Fibroblast of mammary gland (primary cell): ENCODE measurements at regions not wholly inside any gene's neighbourhood (a gene's known extent, or its start where the extent isn't known, plus 50 kb on each side); places are given as distances from the start of the nearest gene placed in this dataset.

Experiments
- DNase-seq: peaks from one replicate; pipeline ENCODE4 v3.0.0-alpha.2; 2010; ENCODE audit warnings: low read depth
- H3K4me3 ChIP-seq: 2 replicates; pipeline ENCODE4 v1.5.1; 2011; ENCODE audit warnings: low read depth, mild to moderate bottlenecking, low read length, moderate library complexity; ENCODE audit not compliant: control insufficient read depth
- TF ChIP-seq, protein P1 (sequence below): conservative IDR thresholded peaks from 2 replicates; pipeline ENCODE4 v1.5.1; 2011; ENCODE audit warnings: low read depth, low read length, inconsistent platforms; ENCODE audit not compliant: control insufficient read depth, insufficient read depth

DNA sequence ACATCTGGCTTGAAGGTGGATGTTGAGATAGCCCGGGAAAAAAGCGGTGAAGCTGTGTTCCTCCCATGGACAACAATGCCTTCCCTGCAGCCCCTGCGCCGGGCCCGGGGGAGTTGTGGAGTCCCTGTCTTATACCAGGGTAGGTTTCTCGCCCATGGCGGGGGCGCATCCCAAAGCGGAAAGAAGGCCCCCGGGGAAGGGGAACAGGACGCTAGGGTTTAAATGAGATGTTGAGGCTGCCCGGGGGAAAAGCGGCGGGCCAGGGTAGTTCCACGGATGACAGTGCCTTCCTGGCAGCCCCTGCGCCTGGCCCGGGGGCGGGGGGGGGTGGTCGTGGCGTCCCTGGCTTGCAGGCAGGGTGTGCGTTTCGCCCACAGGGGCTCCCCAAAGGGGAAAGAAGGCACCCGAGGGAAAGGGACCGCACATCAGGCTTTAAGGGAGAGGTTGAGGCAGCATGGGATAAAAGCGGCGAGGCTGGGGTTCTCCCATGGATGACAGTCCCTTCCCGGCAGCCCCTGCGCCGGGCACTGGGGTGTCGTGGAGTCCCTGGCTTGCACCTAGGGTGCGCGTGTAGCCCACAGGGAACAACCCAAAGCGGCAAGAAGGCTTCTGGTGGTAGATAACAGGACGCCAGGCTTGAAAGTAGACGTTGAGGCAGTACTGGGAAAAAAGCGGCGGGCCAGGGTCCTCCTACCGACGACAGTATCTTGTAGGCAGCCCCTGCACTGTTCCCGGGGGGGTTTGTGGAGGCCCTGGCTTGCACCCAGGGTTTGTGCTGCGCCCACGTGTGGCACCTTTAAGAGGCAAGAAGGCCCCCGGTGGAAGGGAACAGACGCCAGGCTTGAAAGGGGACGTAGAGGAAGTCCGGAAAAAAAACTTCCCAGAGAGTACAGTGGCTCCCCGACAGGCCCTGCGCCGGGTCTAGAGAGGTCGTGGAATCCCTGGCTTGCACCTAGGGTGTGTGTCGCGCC lies 160.8 kb upstream of the ALG10B start:
- DNase-seq = no peak

DNA sequence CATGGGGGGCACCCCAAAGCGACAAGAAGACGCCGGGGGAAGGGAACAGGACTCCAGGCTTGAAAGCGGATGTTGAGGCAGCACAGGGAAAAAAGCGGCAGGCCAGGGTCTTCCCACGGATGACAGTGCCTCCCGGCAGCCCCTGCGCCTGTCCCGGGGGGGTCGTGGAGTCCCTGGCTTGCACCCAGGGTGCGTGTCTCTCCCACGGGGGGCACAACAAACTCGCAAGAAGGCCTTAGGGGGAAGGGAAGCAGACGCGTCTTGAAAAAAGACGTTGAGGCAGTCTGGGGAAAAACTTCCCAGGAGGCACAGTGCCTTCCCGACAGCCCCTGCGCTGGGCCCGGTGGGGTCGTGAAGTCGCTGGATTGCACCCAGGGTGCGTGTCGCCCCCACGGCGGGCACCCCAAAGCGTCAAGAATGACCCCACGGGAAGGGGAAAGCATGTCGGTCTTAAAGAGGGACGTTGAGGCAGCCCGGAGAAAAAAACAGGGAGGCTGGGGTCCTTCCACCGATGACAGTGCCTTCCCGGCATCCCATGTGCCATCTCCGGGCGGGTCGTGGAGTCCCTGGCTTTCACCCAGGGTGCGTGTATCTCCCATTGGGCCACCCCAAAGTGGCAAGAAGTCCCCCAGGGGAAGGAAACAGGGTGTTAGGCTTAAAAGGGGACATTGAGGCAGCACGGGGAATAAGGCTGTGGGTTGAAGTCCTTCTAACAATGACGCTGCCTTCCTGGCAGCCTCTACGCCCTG lies 159.9 kb upstream of the ALG10B start:
- DNase-seq = no peak
- H3K4me3 ChIP-seq = no peak overlapping the region
- TF ChIP-seq, protein P1, sequence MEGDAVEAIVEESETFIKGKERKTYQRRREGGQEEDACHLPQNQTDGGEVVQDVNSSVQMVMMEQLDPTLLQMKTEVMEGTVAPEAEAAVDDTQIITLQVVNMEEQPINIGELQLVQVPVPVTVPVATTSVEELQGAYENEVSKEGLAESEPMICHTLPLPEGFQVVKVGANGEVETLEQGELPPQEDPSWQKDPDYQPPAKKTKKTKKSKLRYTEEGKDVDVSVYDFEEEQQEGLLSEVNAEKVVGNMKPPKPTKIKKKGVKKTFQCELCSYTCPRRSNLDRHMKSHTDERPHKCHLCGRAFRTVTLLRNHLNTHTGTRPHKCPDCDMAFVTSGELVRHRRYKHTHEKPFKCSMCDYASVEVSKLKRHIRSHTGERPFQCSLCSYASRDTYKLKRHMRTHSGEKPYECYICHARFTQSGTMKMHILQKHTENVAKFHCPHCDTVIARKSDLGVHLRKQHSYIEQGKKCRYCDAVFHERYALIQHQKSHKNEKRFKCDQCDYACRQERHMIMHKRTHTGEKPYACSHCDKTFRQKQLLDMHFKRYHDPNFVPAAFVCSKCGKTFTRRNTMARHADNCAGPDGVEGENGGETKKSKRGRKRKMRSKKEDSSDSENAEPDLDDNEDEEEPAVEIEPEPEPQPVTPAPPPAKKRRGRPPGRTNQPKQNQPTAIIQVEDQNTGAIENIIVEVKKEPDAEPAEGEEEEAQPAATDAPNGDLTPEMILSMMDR = no peak

More for the DNA sequence above, 160.8 kb upstream of the ALG10B start:
- TF ChIP-seq, protein P1 = no peak
- H3K4me3 ChIP-seq = no peak overlapping the region

DNA sequence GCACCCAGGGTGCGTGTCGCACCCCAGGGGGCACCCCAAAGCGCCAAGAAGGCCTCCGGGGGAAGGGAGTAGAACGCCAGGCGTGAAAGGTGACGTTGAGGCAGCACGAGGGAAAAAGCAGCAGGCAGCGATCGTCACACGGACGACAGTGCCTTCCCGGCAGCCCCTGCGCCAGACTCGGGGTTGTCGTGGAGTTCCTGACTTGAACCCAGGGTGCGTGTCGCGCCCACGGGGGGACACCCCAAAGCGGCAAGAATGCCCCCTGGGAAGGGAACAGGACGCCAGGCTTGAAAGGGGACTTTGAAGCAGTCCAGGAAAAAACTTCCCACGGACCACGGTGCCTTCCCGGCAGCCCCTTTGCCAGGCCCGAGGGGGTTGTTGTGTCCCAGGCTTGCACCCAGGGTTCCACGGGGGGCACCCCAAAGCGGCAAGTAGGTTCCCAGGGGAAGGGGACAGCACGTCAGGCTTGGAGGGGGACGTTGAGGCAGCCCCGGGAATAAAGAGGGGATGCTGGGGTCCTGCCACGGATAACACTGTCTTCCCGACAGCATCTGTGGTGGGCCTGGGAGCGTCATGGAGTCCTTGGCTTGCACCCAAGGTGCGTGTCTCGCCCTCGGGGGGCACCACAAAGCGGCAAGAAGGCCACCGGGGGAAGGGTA lies 159.2 kb upstream of the ALG10B start:
- no peak overlapping the region for H3K4me3 ChIP-seq
- TF ChIP-seq, protein P1 = no peak
- DNase-seq = no peak

DNA sequence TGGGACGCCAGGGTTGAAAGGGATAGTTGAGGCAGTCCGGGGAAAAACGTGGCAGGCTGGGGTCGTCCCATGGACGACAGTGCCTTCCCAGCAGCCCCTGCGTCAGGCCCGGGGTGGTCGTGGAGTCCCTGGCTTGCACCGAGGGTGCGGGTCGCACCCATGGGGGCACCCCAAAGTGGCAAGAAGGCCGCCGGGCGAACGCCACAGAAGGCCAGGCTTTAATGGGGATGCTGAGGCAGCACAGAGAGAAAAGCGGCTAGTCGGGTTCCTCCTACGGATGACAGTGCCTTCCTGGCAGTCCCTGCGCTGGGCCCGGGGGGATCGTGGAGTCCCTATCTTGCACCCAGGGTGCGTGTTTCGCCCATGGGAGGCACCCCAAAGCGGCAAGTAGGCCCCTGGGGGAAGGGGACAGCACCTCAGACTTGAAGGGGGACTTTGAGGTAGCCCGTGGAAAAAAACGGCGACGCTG lies 158.6 kb upstream of the ALG10B start:
- TF ChIP-seq, protein P1 = no peak
- no peak overlapping the region for H3K4me3 ChIP-seq
- no peak for DNase-seq

DNA sequence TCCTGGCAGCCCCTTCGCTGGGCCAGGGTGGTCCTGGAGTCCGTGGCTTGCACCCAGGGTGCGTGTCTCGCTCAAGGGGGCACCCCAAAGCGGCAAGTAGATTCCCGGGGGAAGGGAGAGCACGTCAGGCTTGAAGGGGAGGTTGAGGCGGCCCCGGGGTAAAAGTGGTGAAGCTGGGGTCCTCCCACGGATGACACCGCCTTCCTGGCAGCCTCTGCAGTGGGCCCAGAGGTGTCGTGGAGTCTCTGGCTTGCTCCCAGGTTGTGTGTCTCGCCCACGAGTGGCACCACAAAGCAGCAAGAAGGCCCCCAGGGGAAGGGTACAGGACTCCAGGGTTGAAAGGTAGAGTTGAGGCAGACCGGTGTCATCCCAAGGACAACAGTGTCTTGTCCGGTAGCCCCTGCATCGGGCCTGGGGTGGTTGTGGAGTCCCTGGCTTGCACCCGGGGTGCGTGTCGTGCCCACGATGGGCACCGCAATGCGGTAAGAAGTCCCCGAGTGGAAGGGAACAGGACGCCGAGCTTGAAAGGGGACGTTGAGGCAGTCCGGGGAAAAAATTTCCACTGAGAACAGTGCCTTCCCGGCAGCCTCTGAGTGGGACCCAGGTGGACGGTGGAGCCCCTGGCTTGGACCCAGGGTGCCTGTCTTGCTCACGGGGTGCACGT lies 158.0 kb upstream of the ALG10B start:
- DNase-seq = no peak
- no peak overlapping the region for H3K4me3 ChIP-seq
- TF ChIP-seq, protein P1 = no peak

DNA sequence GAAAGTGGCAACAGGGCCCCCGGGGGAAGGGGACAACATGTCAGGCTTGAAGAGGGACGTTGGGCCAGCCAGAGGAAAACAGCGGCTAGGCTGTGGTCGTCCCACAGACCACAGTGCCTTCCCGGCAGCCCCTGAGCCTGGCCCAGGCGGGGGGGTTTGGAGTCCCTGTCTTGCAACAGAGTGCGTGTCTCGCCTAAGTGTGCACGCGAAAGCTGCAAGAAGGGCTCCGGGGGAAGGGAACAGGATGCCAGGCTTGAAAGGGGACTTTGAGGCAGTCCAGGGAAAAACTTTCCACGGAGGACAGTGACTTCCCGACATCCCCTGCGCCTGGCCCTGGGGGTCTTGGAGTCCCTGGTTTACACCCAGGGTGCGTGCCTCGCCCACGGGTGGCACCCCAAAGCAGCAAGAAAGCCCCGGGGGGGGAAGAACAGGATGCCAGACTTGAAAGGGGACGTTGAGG lies 157.5 kb upstream of the ALG10B start:
- DNase-seq = no peak
- H3K4me3 ChIP-seq = no peak overlapping the region
- TF ChIP-seq, protein P1 = no peak
